Fibroblast of pulmonary artery (primary cell): ENCODE measurements at regions not wholly inside any gene's neighbourhood (a gene's known extent, or its start where the extent isn't known, plus 50 kb on each side); places are given as distances from the start of the nearest gene placed in this dataset.

Source experiments
- DNase-seq: peaks from one replicate; pipeline ENCODE4 v3.0.0-alpha.2; 2010; ENCODE audit warnings: low read depth
- H3K4me3 ChIP-seq: replicated peaks from 2 replicates; pipeline ENCODE4 v1.5.1; 2011; ENCODE audit warnings: low read depth, mild to moderate bottlenecking, control low read depth, low read length, moderate library complexity
- TF ChIP-seq, protein P1 (sequence below): IDR thresholded peaks from 2 replicates; pipeline ENCODE4 v1.5.1; 2011; ENCODE audit warnings: mild to moderate bottlenecking, control low read depth, low read length, inconsistent platforms; ENCODE audit errors: missing control alignments

DNA sequence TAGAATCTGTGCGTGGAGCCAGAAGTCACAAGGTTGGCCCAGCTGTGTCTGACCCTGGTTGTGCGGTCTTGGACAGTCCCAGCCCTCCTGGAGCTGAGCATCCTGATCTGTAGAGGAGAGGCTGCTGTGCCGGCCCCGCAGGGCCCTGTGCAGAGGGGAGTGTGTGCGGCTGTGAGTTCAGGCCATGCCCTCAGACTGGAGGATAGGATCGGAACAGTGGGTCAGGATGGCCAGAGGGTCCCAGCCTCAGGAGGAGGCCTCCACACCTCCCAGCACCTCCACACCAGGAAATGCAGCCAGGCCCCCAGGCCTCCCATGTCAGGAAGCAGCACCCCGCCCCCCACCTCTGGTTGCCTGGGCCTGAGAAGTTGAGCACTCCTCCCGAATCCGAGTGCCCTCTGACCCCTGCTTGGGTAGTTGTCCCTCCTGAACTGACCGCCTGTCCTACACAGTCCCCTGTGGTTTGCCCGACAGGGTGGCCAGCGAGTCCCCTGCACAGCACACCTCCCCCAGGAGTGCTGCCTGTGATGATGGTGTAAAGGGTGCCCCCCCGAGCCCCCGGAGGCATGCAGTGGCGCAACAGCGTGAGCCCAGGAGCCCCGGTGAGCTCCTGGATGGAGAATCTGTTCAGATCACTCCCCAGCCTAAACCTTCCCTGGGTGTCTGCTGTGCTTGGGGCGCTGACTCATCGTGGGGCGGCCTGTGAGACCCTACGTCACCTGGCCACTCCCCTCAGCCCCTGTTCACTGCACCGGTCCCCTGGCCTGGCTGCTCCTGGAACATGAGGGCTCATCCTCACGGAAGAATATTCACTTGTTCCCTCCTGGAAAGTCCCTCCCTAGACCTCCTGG, 285.2 kb downstream of the SEC14L1 start:
- DNase-seq = peak; percentile 77
- no peak overlapping the region for H3K4me3 ChIP-seq
- TF ChIP-seq, protein P1, sequence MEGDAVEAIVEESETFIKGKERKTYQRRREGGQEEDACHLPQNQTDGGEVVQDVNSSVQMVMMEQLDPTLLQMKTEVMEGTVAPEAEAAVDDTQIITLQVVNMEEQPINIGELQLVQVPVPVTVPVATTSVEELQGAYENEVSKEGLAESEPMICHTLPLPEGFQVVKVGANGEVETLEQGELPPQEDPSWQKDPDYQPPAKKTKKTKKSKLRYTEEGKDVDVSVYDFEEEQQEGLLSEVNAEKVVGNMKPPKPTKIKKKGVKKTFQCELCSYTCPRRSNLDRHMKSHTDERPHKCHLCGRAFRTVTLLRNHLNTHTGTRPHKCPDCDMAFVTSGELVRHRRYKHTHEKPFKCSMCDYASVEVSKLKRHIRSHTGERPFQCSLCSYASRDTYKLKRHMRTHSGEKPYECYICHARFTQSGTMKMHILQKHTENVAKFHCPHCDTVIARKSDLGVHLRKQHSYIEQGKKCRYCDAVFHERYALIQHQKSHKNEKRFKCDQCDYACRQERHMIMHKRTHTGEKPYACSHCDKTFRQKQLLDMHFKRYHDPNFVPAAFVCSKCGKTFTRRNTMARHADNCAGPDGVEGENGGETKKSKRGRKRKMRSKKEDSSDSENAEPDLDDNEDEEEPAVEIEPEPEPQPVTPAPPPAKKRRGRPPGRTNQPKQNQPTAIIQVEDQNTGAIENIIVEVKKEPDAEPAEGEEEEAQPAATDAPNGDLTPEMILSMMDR = no peak

DNA sequence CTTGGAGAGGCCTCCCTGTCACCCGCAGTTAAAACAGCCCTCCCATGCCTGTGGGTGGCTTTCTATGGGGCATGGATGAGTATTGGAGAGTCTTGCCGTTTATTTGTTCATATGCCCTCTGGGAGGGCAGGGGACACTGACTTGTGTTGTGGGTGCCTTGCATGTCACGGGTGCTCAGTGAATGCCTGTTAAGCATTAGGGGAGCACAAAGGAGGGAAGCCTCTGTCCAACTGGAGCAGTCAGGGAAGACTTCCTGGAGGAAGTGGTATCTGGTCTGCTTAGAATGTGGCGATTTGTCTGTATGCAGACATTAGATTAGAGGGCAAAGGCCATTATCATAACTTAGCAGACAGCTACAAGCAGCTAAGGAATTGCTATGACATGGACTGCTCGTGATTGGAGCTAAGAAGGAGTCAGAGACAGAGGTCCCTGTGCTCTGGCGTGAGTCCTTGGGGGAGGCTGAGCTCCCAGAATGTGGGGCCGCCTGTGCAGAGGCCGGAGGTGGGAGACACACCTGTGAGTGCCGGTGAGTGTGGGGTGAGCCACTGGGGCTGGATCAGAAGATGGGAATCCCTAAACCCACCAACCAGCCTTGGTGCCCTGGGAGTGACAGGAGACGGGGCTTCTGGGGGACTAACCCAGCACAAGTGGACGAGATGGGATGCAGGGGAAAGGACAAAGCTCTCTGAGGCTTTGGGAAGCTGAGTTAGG, 286.1 kb downstream of the SEC14L1 start:
- TF ChIP-seq, protein P1 = no peak
- no peak for DNase-seq
- H3K4me3 ChIP-seq = no peak overlapping the region

DNA sequence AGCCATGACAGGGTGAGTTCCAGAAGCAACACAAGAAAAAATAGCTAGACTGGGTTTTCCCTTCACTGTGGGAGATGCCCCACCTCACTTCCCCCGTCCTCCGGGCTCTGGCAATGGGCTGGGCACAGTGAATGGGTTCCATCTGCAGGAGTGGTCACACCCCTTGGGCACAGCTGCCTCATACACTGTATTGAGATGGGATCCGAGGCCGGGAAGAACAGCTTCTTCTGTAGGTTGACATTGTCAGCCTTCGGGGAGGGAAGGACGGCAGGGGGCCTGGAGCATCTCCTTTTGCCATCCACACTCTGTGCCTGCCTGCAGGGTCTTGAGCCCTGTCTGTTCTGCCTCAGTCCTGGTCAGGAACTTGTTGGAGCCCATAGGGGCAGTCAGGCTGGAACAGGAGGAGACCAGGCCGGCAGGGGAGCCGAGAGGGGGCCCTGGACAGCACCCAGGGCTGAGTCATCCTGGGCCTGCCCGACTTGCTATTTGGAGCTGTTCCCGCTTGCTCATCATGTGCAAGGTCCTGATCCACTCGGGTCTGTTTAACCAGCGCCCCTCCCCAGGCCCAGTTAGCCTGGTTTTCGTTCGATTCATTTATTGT, 286.7 kb downstream of the SEC14L1 start:
- no peak overlapping the region for H3K4me3 ChIP-seq
- DNase-seq = peak; percentile 77
- TF ChIP-seq, protein P1 = no peak

DNA sequence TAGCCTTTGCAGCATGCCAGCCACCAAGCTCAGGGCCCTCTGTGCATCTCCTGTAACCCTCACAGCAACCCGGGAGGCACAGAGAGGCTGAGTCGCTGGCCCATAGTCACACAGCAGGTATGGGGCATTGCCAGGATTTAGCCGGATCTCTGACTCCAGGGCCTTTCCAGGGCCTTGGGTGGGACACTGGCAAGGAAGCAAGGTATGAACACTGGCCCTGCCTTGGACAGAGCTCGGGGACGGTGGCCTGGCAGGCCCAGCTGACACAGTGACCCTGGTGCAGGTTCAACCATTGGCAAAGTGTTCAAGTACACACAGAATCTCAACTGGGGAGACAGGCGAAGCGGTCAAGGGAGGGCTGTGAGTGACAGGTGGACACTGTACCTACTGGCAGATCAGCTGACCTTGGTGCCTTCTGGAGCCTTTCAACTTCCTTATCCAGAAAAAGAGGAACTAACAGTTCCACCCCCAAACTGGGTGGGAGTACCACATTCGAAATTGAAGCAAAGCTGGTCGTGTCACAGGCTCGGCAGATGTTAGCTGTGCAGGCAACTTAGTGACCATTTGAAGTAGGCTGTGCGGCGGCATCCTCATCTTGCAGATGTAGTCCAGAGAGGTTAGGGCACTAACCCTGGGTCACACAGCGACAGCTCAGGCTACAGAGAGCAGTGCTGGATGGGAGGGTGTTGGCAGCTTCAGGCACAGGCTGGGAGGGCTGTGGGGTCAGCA, 287.4 kb downstream of the SEC14L1 start:
- TF ChIP-seq, protein P1 = no peak
- H3K4me3 ChIP-seq = no peak overlapping the region
- no peak for DNase-seq

DNA sequence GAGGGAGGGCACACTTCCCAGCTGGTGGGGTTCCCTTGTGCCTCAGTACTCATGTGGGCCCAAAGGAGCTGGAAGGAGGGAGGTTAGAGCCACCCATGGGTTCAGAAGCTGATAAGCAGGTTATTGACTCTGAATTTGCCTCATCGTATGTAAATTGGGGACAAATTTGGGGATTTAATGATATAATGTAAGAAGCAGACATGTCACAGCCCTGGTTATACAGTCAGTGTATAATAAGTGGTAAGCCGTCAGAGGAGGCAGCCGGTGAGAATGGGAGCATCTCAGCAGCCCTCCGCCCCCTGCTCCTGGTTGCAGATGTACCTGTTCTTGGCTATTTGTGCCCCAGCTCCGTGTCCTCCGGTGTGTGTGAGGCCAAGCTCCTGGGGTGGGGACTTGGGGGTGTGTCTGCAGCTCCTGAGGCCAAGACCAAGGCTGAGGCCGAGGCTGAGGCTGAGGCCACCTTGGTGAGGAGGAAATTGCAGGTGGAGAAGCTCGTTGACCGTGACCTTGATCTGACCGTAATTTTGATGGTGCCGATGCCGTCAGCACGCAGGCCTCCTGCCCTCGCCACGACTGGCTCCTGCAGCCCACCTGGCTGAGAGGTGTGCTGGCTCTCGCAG, 288.1 kb downstream of the SEC14L1 start:
- TF ChIP-seq, protein P1 = no peak
- H3K4me3 ChIP-seq = no peak overlapping the region

DNA sequence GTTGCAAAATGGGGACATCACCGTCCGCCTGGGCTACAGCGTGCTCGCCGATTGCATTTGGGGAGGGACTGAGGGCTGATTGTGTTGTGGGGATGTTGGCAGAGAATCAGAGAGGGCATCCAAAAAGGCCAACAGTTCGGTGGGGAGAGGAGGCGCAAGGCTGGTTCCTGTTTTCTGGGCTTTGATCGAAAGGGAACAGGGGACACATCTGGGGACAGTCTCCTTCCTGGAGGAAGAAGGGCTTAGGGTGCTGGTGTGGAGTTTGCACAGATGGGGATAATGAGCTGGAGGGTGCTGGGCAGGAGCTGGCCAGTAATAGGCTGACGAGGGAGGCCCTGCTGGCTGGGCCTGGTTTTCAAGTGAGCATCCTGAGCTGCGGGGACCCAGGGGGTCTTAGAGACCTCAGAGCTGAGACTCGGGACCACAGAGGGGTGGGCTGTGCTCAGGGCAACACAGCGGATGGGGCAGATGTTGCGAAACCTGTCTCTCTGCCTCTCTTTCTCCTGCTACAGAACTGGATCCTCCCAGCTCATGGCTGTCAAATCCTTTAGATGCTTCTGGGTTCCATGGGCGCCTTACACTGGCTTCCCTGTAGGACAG, 288.7 kb downstream of the SEC14L1 start:
- H3K4me3 ChIP-seq = no peak overlapping the region
- DNase-seq = no peak
- TF ChIP-seq, protein P1 = no peak

More for the DNA sequence above, 288.1 kb downstream of the SEC14L1 start:
- DNase-seq = no peak
